ENCODE measurements at regions not wholly inside any gene's neighbourhood (a gene's known extent, or its start where the extent isn't known, plus 50 kb on each side); places are given as distances from the start of the nearest gene placed in this dataset.

DNA sequence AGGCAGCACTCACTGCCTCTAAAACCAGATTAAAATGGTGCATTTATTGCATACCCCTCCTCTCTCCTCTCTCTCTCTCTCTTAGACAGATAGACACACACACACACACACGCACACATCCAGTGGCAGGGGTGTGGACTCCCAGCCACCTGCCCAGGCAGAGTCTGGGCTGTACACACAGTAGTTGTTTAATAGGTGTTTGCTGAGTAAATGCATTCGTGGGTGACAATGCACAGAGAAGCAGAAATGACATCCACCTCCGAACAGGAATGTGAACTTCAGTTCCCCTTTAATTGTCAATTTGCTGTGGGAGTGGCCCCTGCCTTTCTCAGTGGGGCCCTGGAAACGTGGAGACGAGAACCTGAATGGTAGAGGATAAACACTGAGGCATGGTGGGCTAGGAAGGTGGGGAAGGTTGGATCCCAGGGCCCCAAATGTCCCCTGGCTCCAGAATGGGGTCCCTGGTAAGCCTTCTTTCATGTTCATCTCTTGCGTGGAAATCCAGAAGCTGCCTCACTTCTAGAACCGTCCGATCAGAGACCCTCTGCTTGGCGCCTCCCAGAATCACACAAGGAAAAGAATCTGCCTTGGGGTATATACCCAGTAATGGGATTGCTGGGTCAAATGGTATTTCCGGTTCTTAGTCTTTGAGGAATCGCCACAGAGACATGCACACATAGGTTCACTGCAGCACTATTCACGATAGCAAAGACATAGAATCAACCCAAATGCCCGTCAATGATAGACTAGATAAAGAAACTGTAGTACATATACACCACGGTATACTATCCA, 58.5 kb upstream of the ECHDC3 start:
- Mint-ChIP-seq H3K4me1 (peaks cover 29 to 31% of the 10 kb centered on the region in 2 donors), H3K4me3 (peak overlapping the region; percentile 72), H3K9me3 (no peaks in the 10 kb centered on the region), H3K36me3 (no peaks in the 10 kb centered on the region), H3K27ac (peak overlapping the region; percentile 86 to 88), H3K27me3 (ENCODE audit: low read depth in 2 of 2) (peaks cover 11 to 13% of the 10 kb centered on the region in 2 donors)
- DNase-seq, result no peak
- Histone ChIP-seq H3K27me3 (ENCODE audit: control insufficient read depth, insufficient read depth, low read length) (no peaks in the 10 kb centered on the region), H3K27ac (ENCODE audit: low read length) (peak overlapping the region; percentile 14), H3K9me3 (ENCODE audit: control insufficient read depth, insufficient read depth, low read length) (no peaks in the 10 kb centered on the region), H3K4me3 (ENCODE audit: low read length) (peak overlapping the region; percentile 33), H3K36me3 (ENCODE audit: control insufficient read depth, insufficient read depth, low read length) (no peaks in the 10 kb centered on the region), H3K4me1 (ENCODE audit: control insufficient read depth, insufficient read depth, low read length) (peaks cover 56% of the 10 kb centered on the region)
- TF ChIP-seq, protein P1, sequence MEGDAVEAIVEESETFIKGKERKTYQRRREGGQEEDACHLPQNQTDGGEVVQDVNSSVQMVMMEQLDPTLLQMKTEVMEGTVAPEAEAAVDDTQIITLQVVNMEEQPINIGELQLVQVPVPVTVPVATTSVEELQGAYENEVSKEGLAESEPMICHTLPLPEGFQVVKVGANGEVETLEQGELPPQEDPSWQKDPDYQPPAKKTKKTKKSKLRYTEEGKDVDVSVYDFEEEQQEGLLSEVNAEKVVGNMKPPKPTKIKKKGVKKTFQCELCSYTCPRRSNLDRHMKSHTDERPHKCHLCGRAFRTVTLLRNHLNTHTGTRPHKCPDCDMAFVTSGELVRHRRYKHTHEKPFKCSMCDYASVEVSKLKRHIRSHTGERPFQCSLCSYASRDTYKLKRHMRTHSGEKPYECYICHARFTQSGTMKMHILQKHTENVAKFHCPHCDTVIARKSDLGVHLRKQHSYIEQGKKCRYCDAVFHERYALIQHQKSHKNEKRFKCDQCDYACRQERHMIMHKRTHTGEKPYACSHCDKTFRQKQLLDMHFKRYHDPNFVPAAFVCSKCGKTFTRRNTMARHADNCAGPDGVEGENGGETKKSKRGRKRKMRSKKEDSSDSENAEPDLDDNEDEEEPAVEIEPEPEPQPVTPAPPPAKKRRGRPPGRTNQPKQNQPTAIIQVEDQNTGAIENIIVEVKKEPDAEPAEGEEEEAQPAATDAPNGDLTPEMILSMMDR (IDR thresholded peaks at IDR 0.05), result no peak
- no peak for ATAC-seq
- intact Hi-C loops (cut with micrococcal nuclease), result no loop called here
- 85% methylated on average over 14 of the region's 14 CpGs for WGBS (ENCODE audit: insufficient coverage)

DNA sequence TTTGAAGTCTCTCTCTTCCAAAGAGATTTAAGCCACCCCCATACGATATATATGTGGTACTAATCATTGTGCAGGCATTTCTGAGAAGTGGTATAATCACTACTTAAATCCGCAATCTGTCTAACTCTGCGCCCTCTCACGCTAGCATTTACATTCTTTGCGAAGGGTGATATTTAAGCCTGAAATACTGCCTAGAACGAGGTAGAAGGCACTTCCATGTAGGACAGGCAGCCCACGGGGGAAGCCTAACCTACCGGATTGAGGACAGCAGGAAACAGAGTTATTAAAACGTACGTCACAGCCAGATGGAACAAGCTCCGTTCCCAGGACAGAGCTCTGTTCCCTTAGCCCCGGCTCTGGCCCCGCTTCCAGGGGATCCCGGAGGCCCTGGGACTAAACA, 59.3 kb upstream of the ECHDC3 start:
- no peaks in the 10 kb centered on the region for H3K27me3 ChIP-seq (ENCODE audit: control insufficient read depth, insufficient read depth, low read length)
- Mint-ChIP-seq H3K27me3 (ENCODE audit: low read depth in 2 of 2) (peaks cover 11 to 13% of the 10 kb centered on the region in 2 donors), H3K36me3 (no peaks in the 10 kb centered on the region), H3K4me3 (no peak overlapping the region), H3K27ac (no peak overlapping the region), H3K9me3 (no peaks in the 10 kb centered on the region), H3K4me1 (peaks cover 29 to 31% of the 10 kb centered on the region in 2 donors)
- TF ChIP-seq, protein P1 (IDR thresholded peaks at IDR 0.05), result no peak
- H3K4me3 ChIP-seq (ENCODE audit: low read length), result no peak overlapping the region
- intact Hi-C loops (cut with micrococcal nuclease), result no loop called here
- peaks cover 56% of the 10 kb centered on the region for H3K4me1 ChIP-seq (ENCODE audit: control insufficient read depth, insufficient read depth, low read length)
- H3K36me3 ChIP-seq (ENCODE audit: control insufficient read depth, insufficient read depth, low read length), result no peaks in the 10 kb centered on the region
- no peak for ATAC-seq
- no peak overlapping the region for H3K27ac ChIP-seq (ENCODE audit: low read length)
- H3K9me3 ChIP-seq (ENCODE audit: control insufficient read depth, insufficient read depth, low read length), result no peaks in the 10 kb centered on the region
- DNase-seq, result no peak
- WGBS (ENCODE audit: insufficient coverage), result 89% methylated on average over 14 of the region's 14 CpGs

DNA sequence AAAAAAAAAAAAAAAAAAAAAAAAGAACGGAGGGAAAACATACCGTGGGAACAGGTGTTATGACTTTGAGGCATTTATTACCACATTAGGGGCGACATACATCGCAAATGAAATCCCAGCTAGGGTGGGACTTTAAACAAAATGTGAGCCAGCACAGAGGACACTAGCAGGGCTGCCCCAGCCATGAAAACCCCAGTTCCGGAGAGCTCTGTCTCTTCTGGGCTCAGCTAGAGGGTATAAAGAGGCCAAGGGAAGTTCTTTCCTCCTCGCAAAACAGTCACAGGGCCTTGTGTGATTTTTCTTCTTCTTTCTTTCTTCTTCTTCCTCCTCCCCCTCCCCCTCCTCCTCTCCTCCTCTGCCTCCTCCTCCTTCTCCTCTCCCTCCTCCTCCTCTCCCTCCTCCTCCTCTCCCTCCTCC, 59.9 kb upstream of the ECHDC3 start:
- peaks cover 29 to 31% of the 10 kb centered on the region in 2 donors for H3K4me1 Mint-ChIP-seq
- TF ChIP-seq, protein P1 (IDR thresholded peaks at IDR 0.05), result no peak
- H3K36me3 ChIP-seq (ENCODE audit: control insufficient read depth, insufficient read depth, low read length), result no peaks in the 10 kb centered on the region
- peaks cover 11 to 15% of the 10 kb centered on the region in 2 donors for H3K27me3 Mint-ChIP-seq (ENCODE audit: low read depth in 2 of 2)
- H3K36me3 Mint-ChIP-seq, result no peaks in the 10 kb centered on the region
- no peaks in the 10 kb centered on the region for H3K9me3 ChIP-seq (ENCODE audit: control insufficient read depth, insufficient read depth, low read length)
- peak overlapping the region; percentile 21 for H3K27ac ChIP-seq (ENCODE audit: low read length)
- intact Hi-C loops (cut with micrococcal nuclease), result no loop called here
- DNase-seq, result peak in 1 of 2 donors; percentile 16
- H3K27me3 ChIP-seq (ENCODE audit: control insufficient read depth, insufficient read depth, low read length), result no peaks in the 10 kb centered on the region
- peaks cover 53% of the 10 kb centered on the region for H3K4me1 ChIP-seq (ENCODE audit: control insufficient read depth, insufficient read depth, low read length)
- H3K4me3 Mint-ChIP-seq, result no peak overlapping the region
- no peaks in the 10 kb centered on the region for H3K9me3 Mint-ChIP-seq
- WGBS (ENCODE audit: insufficient coverage), result 27% methylated on average over 6 of the region's 6 CpGs
- no peak overlapping the region for H3K27ac Mint-ChIP-seq
- no peak overlapping the region for H3K4me3 ChIP-seq (ENCODE audit: low read length)
- no peak for ATAC-seq

Data from natural killer cell (primary cell).